ENCODE measurements at regions not wholly inside any gene's neighbourhood (a gene's known extent, or its start where the extent isn't known, plus 50 kb on each side); places are given as distances from the start of the nearest gene placed in this dataset.

GRCh38 chr2:2696733-2697455 is 365.8 kb upstream of the MYT1L start:
- DNase-seq, result peak in 2 of 10 donors; percentile 67 to 78
- intact Hi-C loops (cut with DNase I), result no loop called here

GRCh38 chr2:2696325-2696724 is 365.2 kb upstream of the MYT1L start:
- DNase-seq, result peak in 3 of 10 donors; percentile 13 to 85 (median 83)
- intact Hi-C loops (cut with DNase I), result no loop called here

GRCh38 chr2:2694746-2695145 is 363.7 kb upstream of the MYT1L start:
- intact Hi-C loops (cut with DNase I), result no loop called here
- peak in 1 of 10 donors; percentile 24 for DNase-seq

- peak in 1 of 10 donors; percentile 81 for DNase-seq
- intact Hi-C loops (cut with DNase I), result no loop called here
Observed at GRCh38 chr2:2692599-2693389, 361.7 kb upstream of the MYT1L start.

GRCh38 chr2:2691419-2691818 is 360.3 kb upstream of the MYT1L start:
- DNase-seq, result peak in 1 of 10 donors; percentile 14
- intact Hi-C loops (cut with DNase I), result no loop called here

GRCh38 chr2:2690985-2691384 is 359.9 kb upstream of the MYT1L start:
- intact Hi-C loops (cut with DNase I), result no loop called here
- peak in 1 of 10 donors; percentile 65 for DNase-seq

- intact Hi-C loops (cut with DNase I), result no loop called here
Observed at GRCh38 chr2:2689306-2689705, 358.2 kb upstream of the MYT1L start.

GRCh38 chr2:2688254-2688653 is 357.2 kb upstream of the MYT1L start:
- peak in 1 of 10 donors; percentile 15 for DNase-seq
- intact Hi-C loops (cut with DNase I), result no loop called here

More at GRCh38 chr2:2689306-2689705, 358.2 kb upstream of the MYT1L start:
- peak in 1 of 10 donors; percentile 36 for DNase-seq

GRCh38 chr2:2687745-2688144 is 356.7 kb upstream of the MYT1L start:
- intact Hi-C loops (cut with DNase I), result no loop called here
- peak in 1 of 10 donors; percentile 55 for DNase-seq

- peak in 1 of 10 donors; percentile 40 for DNase-seq
- intact Hi-C loops (cut with DNase I), result no loop called here
Observed at GRCh38 chr2:2686222-2686621, 355.1 kb upstream of the MYT1L start.

GRCh38 chr2:2683606-2684224 is 352.6 kb upstream of the MYT1L start:
- peak in 1 of 10 donors; percentile 35 for DNase-seq

GRCh38 chr2:2682700-2683342 is 351.7 kb upstream of the MYT1L start:
- DNase-seq, result peak in 1 of 10 donors; percentile 59
- intact Hi-C loops (cut with DNase I), result no loop called here

More at GRCh38 chr2:2683606-2684224, 352.6 kb upstream of the MYT1L start:
- intact Hi-C loops (cut with DNase I), result no loop called here

GRCh38 chr2:2681711-2682251 is 350.7 kb upstream of the MYT1L start:
- intact Hi-C loops (cut with DNase I), result no loop called here
- DNase-seq, result peak in 1 of 10 donors; percentile 71

- intact Hi-C loops (cut with DNase I), result no loop called here
- DNase-seq, result peak in 1 of 10 donors; percentile 61
Observed at GRCh38 chr2:2681085-2681484, 350.0 kb upstream of the MYT1L start.

- no peak for DNase-seq
- intact Hi-C loops (cut with DNase I), result no loop called here
Observed at GRCh38 chr2:2674831-2675230, 343.8 kb upstream of the MYT1L start.

- DNase-seq, result peak in 1 of 10 donors; percentile 8
- intact Hi-C loops (cut with DNase I), result no loop called here
Observed at GRCh38 chr2:2673406-2673805, 342.3 kb upstream of the MYT1L start.

GRCh38 chr2:2672249-2672648 is 341.2 kb upstream of the MYT1L start:
- intact Hi-C loops (cut with DNase I), result no loop called here
- peak in 2 of 10 donors; percentile 76 to 81 for DNase-seq

- intact Hi-C loops (cut with DNase I), result no loop called here
- peak in 1 of 10 donors; percentile 76 for DNase-seq
Observed at GRCh38 chr2:2671826-2672225, 340.8 kb upstream of the MYT1L start.

GRCh38 chr2:2669316-2669715 is 338.2 kb upstream of the MYT1L start:
- DNase-seq, result peak in 2 of 10 donors; percentile 59 to 77
- intact Hi-C loops (cut with DNase I), result no loop called here

- intact Hi-C loops (cut with DNase I), result no loop called here
- DNase-seq, result peak in 1 of 10 donors; percentile 55
Observed at GRCh38 chr2:2668681-2669265, 337.7 kb upstream of the MYT1L start.

Data from posterior cingulate gyrus (tissue), 11 donors.